Fibroblast of lung (primary cell): ENCODE measurements at regions not wholly inside any gene's neighbourhood (a gene's known extent, or its start where the extent isn't known, plus 50 kb on each side); places are given as distances from the start of the nearest gene placed in this dataset.

ENCODE experiments used
- CTCF ChIP-seq, 2 donors: IDR thresholded peaks in 1 of 2; conservative IDR thresholded peaks in 1 of 2; 1 replicate in 1 of 2; 2 replicates in 1 of 2; pipeline ENCODE4 v1.5.1; 2011 to 2012; ENCODE audit warnings: low read length in 2 of 2, control low read depth in 1 of 2, inconsistent platforms in 1 of 2, low read depth in 1 of 2, mild to moderate bottlenecking in 1 of 2
- EZH2 ChIP-seq: IDR thresholded peaks from 2 replicates; pipeline ENCODE4 v1.5.1; 2012; ENCODE audit warnings: low read length, control low read depth, mild to moderate bottlenecking; ENCODE audit errors: missing control alignments

- TF ChIP-seq CTCF (conservative IDR thresholded peaks at IDR 0.05 in 1 of 2, IDR thresholded peaks at IDR 0.05 in 1 of 2; ENCODE audit: low read depth in 1 of 2, low read length in 2 of 2) = no peak
- TF ChIP-seq EZH2 = no peak
These were observed 161.8 kb upstream of the ASCC3 start for GRCh38 chr6:101042966-101043365.
